Left ventricle myocardium inferior (tissue), 1 donor: ENCODE measurements at regions not wholly inside any gene's neighbourhood (a gene's known extent, or its start where the extent isn't known, plus 50 kb on each side); places are given as distances from the start of the nearest gene placed in this dataset.

Experiments
- DNase-seq: peaks from one replicate; pipeline ENCODE4 v3.0.0-alpha.2; 2020
- H3K27ac ChIP-seq: fragments of 200-600 bp; replicated peaks from 2 replicates; pipeline ENCODE4 v1.8.0; 2021
- H3K27me3 ChIP-seq: fragments of 200-600 bp; 2 replicates; pipeline ENCODE4 v1.8.0; 2021; ENCODE audit warnings: low read depth
- H3K36me3 ChIP-seq: fragments of 200-600 bp; 2 replicates; pipeline ENCODE4 v1.8.0; 2021
- H3K4me1 ChIP-seq: fragments of 200-600 bp; 2 replicates; pipeline ENCODE4 v1.8.0; 2021
- H3K4me3 ChIP-seq: fragments of 200-600 bp; 2 replicates; pipeline ENCODE4 v1.8.0; 2021; ENCODE audit warnings: mild to moderate bottlenecking, moderate library complexity
- H3K9me3 ChIP-seq: fragments of 200-600 bp; replicated peaks from 2 replicates; pipeline ENCODE4 v1.8.0; 2021
- intact Hi-C: fragments of 100-400 bp; cut with micrococcal nuclease; formaldehyde crosslinking; loops from one replicate; pipeline ENCODE4 v1.11.0; 2022
- TF ChIP-seq, protein P1 (sequence below): fragments of 200-600 bp; IDR thresholded peaks from 2 replicates; pipeline ENCODE4 v1.8.0; 2021; ENCODE audit warnings: antibody characterized with exemption, mild to moderate bottlenecking, borderline replicate concordance
- donor health status: DM: no; HTN: yes; CAD: no; lungs with severe emphysema.

DNA sequence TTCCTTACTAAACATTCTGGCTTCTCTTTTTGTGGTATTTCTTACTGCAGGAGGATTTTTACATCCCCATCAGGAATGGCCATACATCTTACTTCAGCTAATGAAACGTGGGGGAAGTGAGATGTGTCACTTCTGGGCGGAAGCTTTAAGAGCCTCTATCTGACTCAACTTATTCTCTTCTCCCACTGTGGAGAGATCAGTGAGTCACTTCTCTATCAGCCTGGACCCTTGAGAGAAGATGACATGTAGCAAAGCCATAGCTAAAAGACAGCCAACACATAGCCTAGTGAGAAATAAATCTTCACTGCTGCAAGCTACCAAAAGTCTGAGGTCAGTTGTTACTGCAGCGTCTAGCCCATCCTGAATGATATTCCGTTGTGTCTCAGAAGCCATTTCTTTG, 1066.7 kb upstream of the RBFOX1 start:
- Histone ChIP-seq H3K27me3 (no peaks in the 10 kb centered on the region), H3K9me3 (no peaks in the 10 kb centered on the region), H3K4me3 (no peak overlapping the region), H3K4me1 (no peaks in the 10 kb centered on the region), H3K36me3 (no peaks in the 10 kb centered on the region), H3K27ac (no peak overlapping the region)
- TF ChIP-seq, protein P1, sequence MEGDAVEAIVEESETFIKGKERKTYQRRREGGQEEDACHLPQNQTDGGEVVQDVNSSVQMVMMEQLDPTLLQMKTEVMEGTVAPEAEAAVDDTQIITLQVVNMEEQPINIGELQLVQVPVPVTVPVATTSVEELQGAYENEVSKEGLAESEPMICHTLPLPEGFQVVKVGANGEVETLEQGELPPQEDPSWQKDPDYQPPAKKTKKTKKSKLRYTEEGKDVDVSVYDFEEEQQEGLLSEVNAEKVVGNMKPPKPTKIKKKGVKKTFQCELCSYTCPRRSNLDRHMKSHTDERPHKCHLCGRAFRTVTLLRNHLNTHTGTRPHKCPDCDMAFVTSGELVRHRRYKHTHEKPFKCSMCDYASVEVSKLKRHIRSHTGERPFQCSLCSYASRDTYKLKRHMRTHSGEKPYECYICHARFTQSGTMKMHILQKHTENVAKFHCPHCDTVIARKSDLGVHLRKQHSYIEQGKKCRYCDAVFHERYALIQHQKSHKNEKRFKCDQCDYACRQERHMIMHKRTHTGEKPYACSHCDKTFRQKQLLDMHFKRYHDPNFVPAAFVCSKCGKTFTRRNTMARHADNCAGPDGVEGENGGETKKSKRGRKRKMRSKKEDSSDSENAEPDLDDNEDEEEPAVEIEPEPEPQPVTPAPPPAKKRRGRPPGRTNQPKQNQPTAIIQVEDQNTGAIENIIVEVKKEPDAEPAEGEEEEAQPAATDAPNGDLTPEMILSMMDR = no peak
- intact Hi-C loops = no loop called here
- no peak for DNase-seq

DNA sequence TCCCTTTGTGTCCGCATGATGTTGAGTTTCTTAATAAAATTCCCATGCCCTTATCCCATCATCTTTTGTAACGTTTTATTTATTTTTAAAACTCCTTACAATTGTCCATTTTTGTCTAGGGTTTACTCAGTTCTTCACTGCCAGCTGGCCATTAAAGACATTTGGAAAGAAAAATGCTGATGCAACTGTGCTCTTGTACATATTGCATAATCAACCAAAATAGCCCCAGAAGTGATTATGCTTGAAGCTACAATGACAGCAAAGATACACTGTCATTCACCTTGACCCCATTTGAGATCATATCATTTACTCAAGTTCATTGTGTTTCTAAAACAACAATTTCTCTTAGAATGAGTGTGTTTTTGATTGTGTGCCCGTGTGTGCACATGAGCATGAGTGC, 1074.6 kb upstream of the RBFOX1 start:
- no peak overlapping the region for H3K27ac ChIP-seq
- no peaks in the 10 kb centered on the region for H3K27me3 ChIP-seq
- H3K4me1 ChIP-seq = no peaks in the 10 kb centered on the region
- DNase-seq = no peak
- intact Hi-C loops = no loop called here
- H3K36me3 ChIP-seq = no peaks in the 10 kb centered on the region
- no peak overlapping the region for H3K4me3 ChIP-seq
- peaks cover 14% of the 10 kb centered on the region for H3K9me3 ChIP-seq
- TF ChIP-seq, protein P1 = no peak

DNA sequence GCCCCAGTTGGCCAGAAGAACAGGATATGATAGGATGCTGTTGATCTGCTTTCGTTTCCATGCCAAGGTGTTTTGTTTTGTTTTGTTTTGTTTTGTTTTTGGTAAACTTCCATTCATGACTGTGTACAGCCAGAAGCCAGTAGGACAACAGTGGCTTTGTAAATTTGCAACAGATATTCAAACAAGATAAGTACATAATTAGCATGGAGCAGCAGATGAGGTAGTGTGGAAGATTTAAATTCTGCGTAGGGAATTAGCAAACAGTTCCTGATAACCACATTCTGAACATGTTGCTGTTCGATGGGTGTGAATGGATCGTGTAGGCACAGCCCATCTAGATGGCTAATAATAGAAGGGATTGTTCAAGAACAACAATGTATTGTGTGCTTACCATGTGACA, 1080.1 kb upstream of the RBFOX1 start:
- peaks cover 8% of the 10 kb centered on the region for H3K9me3 ChIP-seq
- H3K4me3 ChIP-seq = no peak overlapping the region
- H3K27ac ChIP-seq = no peak overlapping the region
- TF ChIP-seq, protein P1 = no peak
- no peak for DNase-seq
- no peaks in the 10 kb centered on the region for H3K27me3 ChIP-seq
- H3K4me1 ChIP-seq = no peaks in the 10 kb centered on the region
- intact Hi-C loops = no loop called here
- H3K36me3 ChIP-seq = no peaks in the 10 kb centered on the region

DNA sequence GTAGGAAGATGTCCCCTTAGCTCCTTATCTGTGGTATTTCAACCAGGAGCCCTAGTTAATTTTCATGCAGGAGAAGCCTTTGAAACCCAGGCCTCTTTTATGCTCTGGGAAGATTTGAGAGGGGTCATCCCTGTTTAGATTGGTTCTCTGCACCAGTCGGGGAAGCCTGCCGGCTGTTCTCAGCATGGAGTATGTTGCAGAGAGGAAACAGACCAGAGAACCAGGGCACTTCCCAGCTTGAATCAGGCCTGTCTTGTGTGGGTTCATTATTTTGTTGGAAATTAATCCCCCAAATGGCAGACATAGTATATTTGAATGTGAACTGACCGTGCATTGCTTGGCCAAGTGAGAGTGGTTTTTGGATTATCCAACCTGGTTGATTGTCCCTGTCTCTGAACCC, 1082.1 kb upstream of the RBFOX1 start:
- Histone ChIP-seq H3K9me3 (no peaks in the 10 kb centered on the region), H3K27ac (no peak overlapping the region), H3K4me1 (no peaks in the 10 kb centered on the region), H3K36me3 (no peaks in the 10 kb centered on the region), H3K27me3 (no peaks in the 10 kb centered on the region), H3K4me3 (no peak overlapping the region)
- DNase-seq = no peak
- intact Hi-C loops = no loop called here
- TF ChIP-seq, protein P1 = no peak

DNA sequence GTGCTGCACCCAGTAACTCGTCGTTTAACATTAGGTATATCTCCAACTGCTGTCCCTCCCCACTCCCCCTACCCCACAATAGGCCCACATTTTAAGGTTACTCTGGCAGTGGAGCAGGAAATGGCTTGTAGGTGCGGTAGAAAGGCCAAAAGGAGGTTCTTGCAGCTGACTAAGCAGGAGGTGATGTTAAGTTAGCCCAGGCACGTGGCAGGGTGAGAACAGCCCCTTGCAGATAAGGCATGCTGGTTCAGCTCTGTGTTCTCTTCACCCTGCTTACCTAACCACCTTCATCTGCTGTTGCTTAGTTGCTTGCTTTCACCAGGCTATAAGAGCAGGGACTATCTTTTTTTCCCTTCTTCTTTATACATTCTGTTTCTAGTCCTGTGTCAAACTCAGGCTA, 1082.8 kb upstream of the RBFOX1 start:
- Histone ChIP-seq H3K4me1 (no peaks in the 10 kb centered on the region), H3K4me3 (no peak overlapping the region), H3K36me3 (no peaks in the 10 kb centered on the region), H3K27me3 (no peaks in the 10 kb centered on the region), H3K27ac (no peak overlapping the region), H3K9me3 (peaks cover 2% of the 10 kb centered on the region)
- intact Hi-C loops = no loop called here
- TF ChIP-seq, protein P1 = no peak
- no peak for DNase-seq

DNA sequence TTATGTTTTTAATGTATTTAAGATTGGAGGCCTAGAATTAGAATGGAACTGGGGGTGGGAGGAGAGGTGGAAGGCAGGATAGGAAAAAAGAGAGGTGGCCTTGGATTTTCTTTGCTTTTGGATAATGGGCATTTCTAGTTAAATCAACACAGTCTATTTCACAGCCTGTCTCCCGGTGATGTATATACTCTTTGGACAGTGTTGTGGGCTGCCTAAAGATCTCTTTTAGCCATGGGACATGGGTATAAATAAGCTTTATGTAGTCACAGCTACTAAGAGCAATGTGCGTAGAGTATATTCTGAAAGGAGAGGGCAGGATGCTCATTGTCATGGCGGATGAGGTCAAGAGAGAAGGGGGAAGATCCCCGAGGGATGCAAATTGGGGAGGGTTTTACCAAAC, 1084.4 kb upstream of the RBFOX1 start:
- TF ChIP-seq, protein P1 = no peak
- Histone ChIP-seq H3K27ac (no peak overlapping the region), H3K36me3 (no peaks in the 10 kb centered on the region), H3K4me1 (no peaks in the 10 kb centered on the region), H3K9me3 (peaks cover 4% of the 10 kb centered on the region), H3K27me3 (no peaks in the 10 kb centered on the region), H3K4me3 (no peak overlapping the region)
- intact Hi-C loops = no loop called here
- DNase-seq = no peak
